ENCODE measurements at regions not wholly inside any gene's neighbourhood (a gene's known extent, or its start where the extent isn't known, plus 50 kb on each side); places are given as distances from the start of the nearest gene placed in this dataset.

GRCh38 chr10:133035952-133036351 lies 51.8 kb upstream of the ADGRA1 start:
- DNase-seq = no peak

- no peak for DNase-seq
Measured at GRCh38 chr10:133034762-133035161, 53.0 kb upstream of the ADGRA1 start.

GRCh38 chr10:133034092-133034491 lies 53.6 kb upstream of the ADGRA1 start:
- DNase-seq = no peak

GRCh38 chr10:133033742-133034048 lies 54.0 kb upstream of the ADGRA1 start:
- no peak for DNase-seq

- DNase-seq = no peak
Measured at GRCh38 chr10:133032976-133033741, 54.6 kb upstream of the ADGRA1 start.

- no peak for DNase-seq
Measured at GRCh38 chr10:133032231-133032630, 55.5 kb upstream of the ADGRA1 start.

- no peak for DNase-seq
Measured at GRCh38 chr10:133031541-133032125, 56.1 kb upstream of the ADGRA1 start.

- DNase-seq = no peak
Measured at GRCh38 chr10:133030781-133031180, 56.9 kb upstream of the ADGRA1 start.

- DNase-seq = no peak
Measured at GRCh38 chr10:133030126-133030525, 57.6 kb upstream of the ADGRA1 start.

GRCh38 chr10:133028956-133029355 lies 58.8 kb upstream of the ADGRA1 start:
- DNase-seq = no peak

GRCh38 chr10:133028158-133028557 lies 59.6 kb upstream of the ADGRA1 start:
- no peak for DNase-seq

- no peak for DNase-seq
Measured at GRCh38 chr10:133027482-133027881, 60.2 kb upstream of the ADGRA1 start.

- no peak for DNase-seq
Measured at GRCh38 chr10:133026726-133027395, 60.9 kb upstream of the ADGRA1 start.

GRCh38 chr10:133026171-133026570 lies 61.6 kb upstream of the ADGRA1 start:
- DNase-seq = no peak

GRCh38 chr10:133025558-133026090 lies 62.1 kb upstream of the ADGRA1 start:
- no peak for DNase-seq

GRCh38 chr10:133024704-133025557 lies 62.8 kb upstream of the ADGRA1 start:
- DNase-seq = no peak

GRCh38 chr10:133023216-133023843 lies 64.4 kb upstream of the ADGRA1 start:
- DNase-seq = no peak

- peak; percentile 82 for DNase-seq
Measured at GRCh38 chr10:133022776-133023100, 65.0 kb upstream of the ADGRA1 start.

GRCh38 chr10:133021963-133022775 lies 65.6 kb upstream of the ADGRA1 start:
- DNase-seq = no peak

- DNase-seq = no peak
Measured at GRCh38 chr10:133021116-133021962, 66.4 kb upstream of the ADGRA1 start.
